H9 (cell line): ENCODE measurements at regions not wholly inside any gene's neighbourhood (a gene's known extent, or its start where the extent isn't known, plus 50 kb on each side); places are given as distances from the start of the nearest gene placed in this dataset.

Experiments
- DNase-seq: peaks from one replicate; pipeline ENCODE4 v3.0.0-alpha.2; 2017
- H2AFZ ChIP-seq: one replicate; pipeline ENCODE4 v1.6.1; 2013; ENCODE audit warnings: mild to moderate bottlenecking, low read length, control low read depth, moderate library complexity
- H2AK5ac ChIP-seq: 2 replicates; pipeline ENCODE4 v1.6.1; 2013; ENCODE audit warnings: low read length, control low read depth, mixed read lengths; ENCODE audit not compliant: insufficient read length
- H2BK120ac ChIP-seq: one replicate; pipeline ENCODE4 v1.6.1; 2013; ENCODE audit warnings: low read depth, mild to moderate bottlenecking, low read length, control low read depth, inconsistent platforms; ENCODE audit not compliant: poor library complexity, severe bottlenecking
- H2BK12ac ChIP-seq: 2 replicates; pipeline ENCODE4 v1.6.1; 2013; ENCODE audit warnings: low read length, control low read depth, mixed read lengths, low read depth; ENCODE audit not compliant: insufficient read length
- H2BK15ac ChIP-seq: 2 replicates; pipeline ENCODE4 v1.6.1; 2013; ENCODE audit warnings: low read depth, low read length, control low read depth
- H2BK20ac ChIP-seq: one replicate; pipeline ENCODE4 v1.6.1; 2013; ENCODE audit warnings: low read depth, mild to moderate bottlenecking, low read length, control low read depth, inconsistent platforms; ENCODE audit not compliant: poor library complexity, severe bottlenecking
- H2BK5ac ChIP-seq: 2 replicates; pipeline ENCODE4 v1.6.1; 2013; ENCODE audit warnings: low read length, control low read depth, mixed read lengths; ENCODE audit not compliant: insufficient read length
- H3K14ac ChIP-seq: 2 replicates; pipeline ENCODE4 v1.6.1; 2013; ENCODE audit warnings: low read length, control low read depth; ENCODE audit not compliant: insufficient read depth
- H3K18ac ChIP-seq: 2 replicates; pipeline ENCODE4 v1.6.1; 2013; ENCODE audit warnings: low read depth, mild to moderate bottlenecking, mixed read lengths, low read length, control low read depth; ENCODE audit not compliant: insufficient read length
- H3K23ac ChIP-seq: 2 replicates; pipeline ENCODE4 v1.6.1; 2013; ENCODE audit warnings: low read length, control low read depth, mixed read lengths, low read depth; ENCODE audit not compliant: insufficient read length
- H3K23me2 ChIP-seq: 2 replicates; pipeline ENCODE4 v1.6.1; 2013; ENCODE audit warnings: low read depth, mild to moderate bottlenecking, mixed read lengths, low read length, control low read depth; ENCODE audit not compliant: insufficient read length, poor library complexity, severe bottlenecking
- H3K27ac ChIP-seq: 2 replicates; pipeline ENCODE4 v1.5.1; 2013; ENCODE audit warnings: low read length, control low read depth, mixed read lengths, low read depth; ENCODE audit not compliant: insufficient read length
- H3K27me3 ChIP-seq: 2 replicates; pipeline ENCODE4 v1.6.1; 2013; ENCODE audit warnings: low read length, control low read depth, inconsistent platforms; ENCODE audit not compliant: insufficient read depth
- H3K4ac ChIP-seq: 2 replicates; pipeline ENCODE4 v1.6.1; 2013; ENCODE audit warnings: low read depth, mild to moderate bottlenecking, control low read depth, inconsistent platforms, low read length, moderate library complexity
- H3K4me1 ChIP-seq: 2 replicates; pipeline ENCODE4 v1.6.1; 2013; ENCODE audit warnings: low read length, control low read depth, inconsistent platforms; ENCODE audit not compliant: insufficient read depth
- H3K4me2 ChIP-seq: 2 replicates; pipeline ENCODE4 v1.6.1; 2013; ENCODE audit warnings: low read length, control low read depth, mixed read lengths; ENCODE audit not compliant: insufficient read length, insufficient read depth
- H3K56ac ChIP-seq: 2 replicates; pipeline ENCODE4 v1.6.1; 2013; ENCODE audit warnings: low read depth, mild to moderate bottlenecking, mixed read lengths, low read length, control low read depth; ENCODE audit not compliant: insufficient read length
- H3K79me1 ChIP-seq: 2 replicates; pipeline ENCODE4 v1.6.1; 2013; ENCODE audit warnings: low read depth, mild to moderate bottlenecking, moderate library complexity, low read length, control low read depth, inconsistent platforms; ENCODE audit not compliant: insufficient read depth, poor library complexity, severe bottlenecking
- H3K79me2 ChIP-seq: 2 replicates; pipeline ENCODE4 v1.6.1; 2013; ENCODE audit warnings: low read length, control low read depth, inconsistent platforms; ENCODE audit not compliant: insufficient read depth
- H3K9ac ChIP-seq: 2 replicates; pipeline ENCODE4 v1.6.1; 2013; ENCODE audit warnings: low read length, control low read depth, mixed read lengths; ENCODE audit not compliant: insufficient read length; ENCODE audit errors: extremely low read depth
- H3K9me3 ChIP-seq: one replicate; pipeline ENCODE4 v1.6.1; 2013; ENCODE audit warnings: low read depth, low read length, inconsistent platforms; ENCODE audit not compliant: control insufficient read depth
- H3T11ph ChIP-seq: one replicate; pipeline ENCODE4 v1.6.1; 2013; ENCODE audit warnings: mild to moderate bottlenecking, low read length, control low read depth, inconsistent platforms
- H4K20me1 ChIP-seq: one replicate; pipeline ENCODE4 v1.6.1; 2013; ENCODE audit not compliant: control insufficient read depth, insufficient read length, insufficient read depth
- H4K5ac ChIP-seq: 2 replicates; pipeline ENCODE4 v1.6.1; 2013; ENCODE audit warnings: low read depth, mild to moderate bottlenecking, mixed read lengths, low read length, control low read depth; ENCODE audit not compliant: insufficient read length
- H4K8ac ChIP-seq: replicated peaks from 2 replicates; pipeline ENCODE4 v1.6.1; 2013; ENCODE audit warnings: low read length, control low read depth, mixed read lengths, low read depth; ENCODE audit not compliant: insufficient read length
- H4K91ac ChIP-seq: 2 replicates; pipeline ENCODE4 v1.6.1; 2013; ENCODE audit warnings: low read depth, mild to moderate bottlenecking, moderate library complexity, mixed read lengths, low read length, control low read depth; ENCODE audit not compliant: insufficient read length
- H3K27ac Mint-ChIP-seq, 3 experiments: 2 replicates in 2 of 3; 3 replicates in 1 of 3; pipeline ENCODE4 v1.8.0; 2020 to 2021; ENCODE audit warnings: mixed read lengths in 3 of 3, mild to moderate bottlenecking in 1 of 3, moderate library complexity in 1 of 3
- H3K27me3 Mint-ChIP-seq: 2 replicates; pipeline ENCODE4 v1.8.0; 2021; ENCODE audit warnings: low read depth, mild to moderate bottlenecking, moderate library complexity, mixed read lengths
- H3K36me3 Mint-ChIP-seq, 3 experiments: 2 replicates in 2 of 3; 3 replicates in 1 of 3; pipeline ENCODE4 v1.8.0; 2020 to 2021; ENCODE audit warnings: low read depth in 3 of 3, mixed read lengths in 3 of 3; ENCODE audit not compliant: insufficient read depth in 1 of 3
- H3K4me1 Mint-ChIP-seq, 2 experiments: 2 replicates each; pipeline ENCODE4 v1.8.0; 2020; ENCODE audit warnings: mixed read lengths in 2 of 2
- H3K4me3 Mint-ChIP-seq, 2 experiments: 2 replicates in 1 of 2; 3 replicates in 1 of 2; pipeline ENCODE4 v1.8.0; 2020 to 2021; ENCODE audit warnings: mild to moderate bottlenecking in 2 of 2, mixed read lengths in 2 of 2, moderate library complexity in 1 of 2
- H3K9me3 Mint-ChIP-seq, 2 experiments: 2 replicates in 1 of 2; 3 replicates in 1 of 2; pipeline ENCODE4 v1.8.0; 2020; ENCODE audit warnings: mild to moderate bottlenecking in 2 of 2, mixed read lengths in 2 of 2, moderate library complexity in 1 of 2
- CTCF ChIP-seq: fragments of 200-600 bp; sonication (generic); conservative IDR thresholded peaks from 3 replicates; pipeline ENCODE4 v1.8.0; 2021; ENCODE audit warnings: antibody characterized with exemption, mild to moderate bottlenecking
- WGBS: extraction: QIAGEN DNeasy Blood & Tissue Kit; methylation state at CpG from one replicate; pipeline ENCODE4 v1.1.7; 2013; ENCODE audit warnings: missing lambda C conversion rate, low lambda C conversion rate, mixed read lengths; ENCODE audit not compliant: insufficient read length; ENCODE audit errors: extremely low coverage; 5-methylcytosine and 5-hydroxymethylcytosine counted together

- H4K20me1 ChIP-seq, result no peaks in the 10 kb centered on the region
- no peaks in the 10 kb centered on the region for H3K79me1 ChIP-seq
- no peak overlapping the region for H3K9ac ChIP-seq
- H3K27me3 Mint-ChIP-seq, result no peaks in the 10 kb centered on the region
- H2BK15ac ChIP-seq, result no peak overlapping the region
- H4K91ac ChIP-seq, result no peak overlapping the region
- H2BK20ac ChIP-seq, result no peak overlapping the region
- H3K27ac ChIP-seq, result no peak overlapping the region
- no peak overlapping the region for H2AFZ ChIP-seq
- H3K4ac ChIP-seq, result no peak overlapping the region
- H3K27me3 ChIP-seq, result no peaks in the 10 kb centered on the region
- H2BK120ac ChIP-seq, result no peak overlapping the region
- no peak overlapping the region for H4K8ac ChIP-seq
- no peaks in the 10 kb centered on the region for H3K79me2 ChIP-seq
- no peak overlapping the region for H3K56ac ChIP-seq
- no peak overlapping the region for H4K5ac ChIP-seq
- no peak for TF ChIP-seq CTCF
- H2BK12ac ChIP-seq, result no peak overlapping the region
- H3K4me1 ChIP-seq, result no peaks in the 10 kb centered on the region
- H2AK5ac ChIP-seq, result no peak overlapping the region
- H3K23ac ChIP-seq, result no peak overlapping the region
- no peak for DNase-seq
- H3K9me3 Mint-ChIP-seq, result peaks cover 2% of the 10 kb centered on the region in 2 experiments; a peak in 3 of 5 replicates
- no peak overlapping the region for H3K18ac ChIP-seq
- no peak overlapping the region for H3K4me2 ChIP-seq
- H3K4me3 Mint-ChIP-seq, result no peak overlapping the region
- H3K4me1 Mint-ChIP-seq, result no peaks in the 10 kb centered on the region
- no CpG with 5 or more reads among the region's 2 CpGs for WGBS
- no peaks in the 10 kb centered on the region for H3K9me3 ChIP-seq
- no peaks in the 10 kb centered on the region for H3K23me2 ChIP-seq
- H3K14ac ChIP-seq, result no peak overlapping the region
- H3K27ac Mint-ChIP-seq, result no peak overlapping the region
- H3K36me3 Mint-ChIP-seq, result 0 out of 7 replicates have a peak, but pooled peaks cover 0 to 1% (median 0%) of the 10 kb centered on the region in 3 experiments
- H2BK5ac ChIP-seq, result no peak overlapping the region
- no peak overlapping the region for H3T11ph ChIP-seq
These were observed 400.0 kb upstream of the TMPRSS15 start for GRCh38 chr21:18803624-18804023.
